ENCODE measurements at regions not wholly inside any gene's neighbourhood (a gene's known extent, or its start where the extent isn't known, plus 50 kb on each side); places are given as distances from the start of the nearest gene placed in this dataset.
"Not testable (repeated sequence)": the region's sequence is repeated elsewhere in the genome, so short reads cannot be mapped to it uniquely, and the experiment has no call there.

DNA sequence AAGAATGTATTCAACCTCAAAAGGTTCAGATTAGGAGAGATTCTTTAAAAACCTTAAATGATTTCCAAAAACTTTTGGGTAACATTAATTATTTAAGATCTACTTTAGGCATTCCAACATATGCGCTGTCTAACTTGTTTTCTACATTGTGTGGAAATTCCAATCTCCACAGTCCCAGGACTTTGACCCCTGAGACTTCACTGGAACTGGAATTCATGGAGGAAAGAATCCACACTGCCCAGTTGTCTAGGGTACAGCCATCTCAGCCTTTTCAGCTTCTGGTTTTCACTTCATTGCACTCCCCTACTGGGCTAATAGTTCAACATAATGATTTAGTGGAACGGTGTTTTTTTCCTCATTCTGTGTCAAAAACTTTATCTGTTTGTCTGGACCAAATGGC lies 161.5 kb downstream of the IER5 start:
- peaks cover 36% of the 10 kb centered on the region for H3K9me3 ChIP-seq (ENCODE audit: control insufficient read depth, low read length)
- 79 to 92% methylated on average over 2 of the region's 2 CpGs for WGBS, 2 experiments (ENCODE audit: insufficient coverage in 1 of 2, insufficient read length in 1 of 2)
- Mint-ChIP-seq H3K9me3 (peaks cover 44% of the 10 kb centered on the region), H3K4me3 (no peak overlapping the region), H3K4me1 (peaks cover 11% of the 10 kb centered on the region), H3K27me3 (ENCODE audit: insufficient read depth) (no peaks in the 10 kb centered on the region), H3K27ac (no peak overlapping the region), H3K36me3 (ENCODE audit: low read depth) (peaks cover 2% of the 10 kb centered on the region)
- H3K9ac ChIP-seq (ENCODE audit: extremely low read depth, low read length, poor library complexity, severe bottlenecking): no peak overlapping the region
- no peak overlapping the region for H3K4me3 ChIP-seq (ENCODE audit: low read length)
- no peaks in the 10 kb centered on the region for H3K4me1 ChIP-seq (ENCODE audit: control insufficient read depth, insufficient read depth, low read length)
- no peaks in the 10 kb centered on the region for H3K36me3 ChIP-seq (ENCODE audit: control insufficient read depth, insufficient read depth, low read length)
- no peak overlapping the region for H3K27ac ChIP-seq (ENCODE audit: low read depth, low read length)
- H3K27me3 ChIP-seq (ENCODE audit: control insufficient read depth, insufficient read depth, low read length, poor library complexity, severe bottlenecking): no peaks in the 10 kb centered on the region
- TF ChIP-seq, protein P1, sequence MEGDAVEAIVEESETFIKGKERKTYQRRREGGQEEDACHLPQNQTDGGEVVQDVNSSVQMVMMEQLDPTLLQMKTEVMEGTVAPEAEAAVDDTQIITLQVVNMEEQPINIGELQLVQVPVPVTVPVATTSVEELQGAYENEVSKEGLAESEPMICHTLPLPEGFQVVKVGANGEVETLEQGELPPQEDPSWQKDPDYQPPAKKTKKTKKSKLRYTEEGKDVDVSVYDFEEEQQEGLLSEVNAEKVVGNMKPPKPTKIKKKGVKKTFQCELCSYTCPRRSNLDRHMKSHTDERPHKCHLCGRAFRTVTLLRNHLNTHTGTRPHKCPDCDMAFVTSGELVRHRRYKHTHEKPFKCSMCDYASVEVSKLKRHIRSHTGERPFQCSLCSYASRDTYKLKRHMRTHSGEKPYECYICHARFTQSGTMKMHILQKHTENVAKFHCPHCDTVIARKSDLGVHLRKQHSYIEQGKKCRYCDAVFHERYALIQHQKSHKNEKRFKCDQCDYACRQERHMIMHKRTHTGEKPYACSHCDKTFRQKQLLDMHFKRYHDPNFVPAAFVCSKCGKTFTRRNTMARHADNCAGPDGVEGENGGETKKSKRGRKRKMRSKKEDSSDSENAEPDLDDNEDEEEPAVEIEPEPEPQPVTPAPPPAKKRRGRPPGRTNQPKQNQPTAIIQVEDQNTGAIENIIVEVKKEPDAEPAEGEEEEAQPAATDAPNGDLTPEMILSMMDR (conservative IDR thresholded peaks at IDR 0.05): no peak
- no peak for DNase-seq

DNA sequence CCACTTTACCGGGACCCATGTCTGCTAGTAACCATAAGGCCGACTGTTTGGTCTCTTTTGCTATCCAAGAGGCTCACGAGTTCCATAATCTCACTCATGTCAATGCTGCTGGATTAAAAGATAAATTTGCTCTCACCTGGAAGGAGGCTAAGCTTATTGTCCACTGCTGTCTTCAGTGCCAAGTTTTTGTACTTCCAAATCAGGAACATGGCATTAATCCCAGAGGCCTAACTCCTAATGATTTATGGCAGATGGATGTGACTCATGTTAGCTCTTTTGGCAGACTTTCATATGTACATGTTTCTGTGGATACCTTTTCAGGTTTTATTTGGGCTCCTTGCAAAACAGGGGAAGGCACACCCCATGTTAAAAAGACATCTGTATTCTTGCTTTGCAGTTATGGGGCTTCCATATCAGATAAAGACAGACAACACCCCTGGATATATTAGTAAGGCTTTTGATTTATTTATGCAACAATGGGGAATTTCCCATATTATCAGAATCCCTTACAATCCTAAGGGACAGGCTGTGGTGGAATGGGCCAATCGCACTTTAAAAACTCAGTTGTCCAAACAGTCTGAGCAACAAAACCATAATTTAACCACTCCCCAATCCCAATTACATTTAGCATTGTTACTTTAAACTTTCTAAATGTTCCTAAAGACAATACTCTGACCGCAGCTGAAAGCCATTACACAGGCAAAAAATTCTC lies 162.7 kb downstream of the IER5 start:
- Histone ChIP-seq H3K27ac (ENCODE audit: low read depth, low read length) (no peak overlapping the region), H3K4me1 (ENCODE audit: control insufficient read depth, insufficient read depth, low read length) (no peaks in the 10 kb centered on the region), H3K36me3 (ENCODE audit: control insufficient read depth, insufficient read depth, low read length) (no peaks in the 10 kb centered on the region), H3K9ac (ENCODE audit: extremely low read depth, low read length, poor library complexity, severe bottlenecking) (no peak overlapping the region), H3K4me3 (ENCODE audit: low read length) (no peak overlapping the region), H3K27me3 (ENCODE audit: control insufficient read depth, insufficient read depth, low read length, poor library complexity, severe bottlenecking) (no peaks in the 10 kb centered on the region), H3K9me3 (ENCODE audit: control insufficient read depth, low read length) (peaks cover 38% of the 10 kb centered on the region)
- H3K9me3 Mint-ChIP-seq: peaks cover 46% of the 10 kb centered on the region
- no peak for DNase-seq
- TF ChIP-seq, protein P1 (conservative IDR thresholded peaks at IDR 0.05): no peak
- no peak overlapping the region for H3K27ac Mint-ChIP-seq
- H3K4me3 Mint-ChIP-seq: no peak overlapping the region
- WGBS, 2 experiments (ENCODE audit: insufficient coverage in 1 of 2, insufficient read length in 1 of 2): 83 to 94% methylated on average over 4 to 5 of the region's 5 CpGs
- H3K4me1 Mint-ChIP-seq: peaks cover 11% of the 10 kb centered on the region
- peaks cover 5% of the 10 kb centered on the region for H3K36me3 Mint-ChIP-seq (ENCODE audit: low read depth)
- H3K27me3 Mint-ChIP-seq (ENCODE audit: insufficient read depth): no peaks in the 10 kb centered on the region

DNA sequence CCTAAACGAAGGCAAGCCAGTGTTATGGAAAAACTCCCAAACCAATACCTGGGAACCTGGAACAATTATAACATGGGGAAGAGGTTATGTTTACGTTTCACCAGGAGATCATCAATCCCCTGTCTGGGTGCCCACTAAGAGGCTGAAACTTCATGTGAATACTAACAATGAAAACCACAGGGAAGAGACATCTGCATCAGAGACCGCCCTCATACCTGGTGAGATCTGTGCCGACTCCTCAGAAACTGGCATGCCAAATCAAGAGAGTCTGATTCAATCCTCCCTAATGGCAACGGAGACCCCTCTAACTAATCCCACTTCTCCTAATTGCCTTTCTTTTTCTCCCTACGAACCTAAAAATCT lies 163.2 kb downstream of the IER5 start:
- TF ChIP-seq, protein P1 (conservative IDR thresholded peaks at IDR 0.05): no peak
- Histone ChIP-seq H3K4me3 (ENCODE audit: low read length) (no peak overlapping the region), H3K27me3 (ENCODE audit: control insufficient read depth, insufficient read depth, low read length, poor library complexity, severe bottlenecking) (no peaks in the 10 kb centered on the region), H3K9me3 (ENCODE audit: control insufficient read depth, low read length) (peaks cover 33% of the 10 kb centered on the region), H3K27ac (ENCODE audit: low read depth, low read length) (no peak overlapping the region), H3K9ac (ENCODE audit: extremely low read depth, low read length, poor library complexity, severe bottlenecking) (no peak overlapping the region), H3K4me1 (ENCODE audit: control insufficient read depth, insufficient read depth, low read length) (no peaks in the 10 kb centered on the region), H3K36me3 (ENCODE audit: control insufficient read depth, insufficient read depth, low read length) (no peaks in the 10 kb centered on the region)
- WGBS, 2 experiments (ENCODE audit: insufficient coverage in 1 of 2, insufficient read length in 1 of 2): 42 to 56% methylated on average over 4 to 6 of the region's 6 CpGs
- peaks cover 5% of the 10 kb centered on the region for H3K36me3 Mint-ChIP-seq (ENCODE audit: low read depth)
- no peak overlapping the region for H3K27ac Mint-ChIP-seq
- DNase-seq: no peak
- H3K9me3 Mint-ChIP-seq: peaks cover 45% of the 10 kb centered on the region
- H3K4me1 Mint-ChIP-seq: peaks cover 11% of the 10 kb centered on the region
- H3K4me3 Mint-ChIP-seq: no peak overlapping the region
- H3K27me3 Mint-ChIP-seq (ENCODE audit: insufficient read depth): peaks cover 3% of the 10 kb centered on the region

DNA sequence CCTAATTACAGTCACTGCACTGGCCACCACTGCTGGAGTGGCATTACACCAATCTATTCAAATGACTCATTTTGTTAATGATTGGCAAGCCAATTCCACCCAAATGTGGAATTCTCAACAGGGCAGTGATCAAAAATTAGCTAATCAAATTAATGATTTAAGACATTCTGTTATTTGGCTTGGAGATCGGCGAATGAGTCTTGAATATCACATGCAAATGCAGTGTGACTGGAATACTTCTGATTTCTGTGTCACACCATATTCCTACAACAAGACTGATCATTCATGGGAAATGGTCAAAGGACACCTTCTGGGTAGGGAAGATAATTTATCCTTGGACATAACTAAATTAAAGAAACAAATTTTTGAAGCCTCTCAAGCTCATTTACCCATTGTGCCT lies 165.1 kb downstream of the IER5 start:
- H3K4me3 ChIP-seq (ENCODE audit: low read length); H3K4me3 Mint-ChIP-seq; H3K27me3 ChIP-seq (ENCODE audit: control insufficient read depth, insufficient read depth, low read length, poor library complexity, severe bottlenecking); DNase-seq; H3K9ac ChIP-seq (ENCODE audit: extremely low read depth, low read length, poor library complexity, severe bottlenecking); H3K27ac Mint-ChIP-seq; H3K4me1 ChIP-seq (ENCODE audit: control insufficient read depth, insufficient read depth, low read length); H3K27ac ChIP-seq (ENCODE audit: low read depth, low read length); H3K36me3 ChIP-seq (ENCODE audit: control insufficient read depth, insufficient read depth, low read length); H3K36me3 Mint-ChIP-seq (ENCODE audit: low read depth): not testable (repeated sequence)
- peaks cover 23% of the 10 kb centered on the region for H3K9me3 ChIP-seq (ENCODE audit: control insufficient read depth, low read length)
- Mint-ChIP-seq H3K4me1 (peaks cover 11% of the 10 kb centered on the region), H3K9me3 (peaks cover 31% of the 10 kb centered on the region), H3K27me3 (ENCODE audit: insufficient read depth) (peaks cover 13% of the 10 kb centered on the region)
- 50 to 100% methylated on average over 1 to 2 of the region's 2 CpGs for WGBS, 2 experiments (ENCODE audit: insufficient coverage in 1 of 2, insufficient read length in 1 of 2)

All from endodermal cell (in vitro differentiated cells).